T1000 (cell line): ENCODE measurements at regions not wholly inside any gene's neighbourhood (a gene's known extent, or its start where the extent isn't known, plus 50 kb on each side); places are given as distances from the start of the nearest gene placed in this dataset.
A peak's percentile ranks its signal among the peaks of the same experiment; 100 is the strongest.
"Not testable (repeated sequence)": the region's sequence is repeated elsewhere in the genome, so short reads cannot be mapped to it uniquely, and the experiment has no call there.

Experiments
- DNase-seq: peaks from one replicate; lab custom pipeline; 2025; ENCODE audit warnings: mixed read lengths; lab: John Stamatoyannopoulos, UW

- no peak for DNase-seq
Observed at GRCh38 chr6:137804637-137805036, 62.4 kb upstream of the TNFAIP3 start.

GRCh38 chr6:137805622-137806021 is 61.4 kb upstream of the TNFAIP3 start:
- DNase-seq: no peak

GRCh38 chr6:137806914-137807682 is 60.0 kb upstream of the TNFAIP3 start:
- no peak for DNase-seq

- DNase-seq: no peak
Observed at GRCh38 chr6:137808191-137808590, 58.9 kb upstream of the TNFAIP3 start.

GRCh38 chr6:137808836-137809315 is 58.2 kb upstream of the TNFAIP3 start:
- DNase-seq: no peak

- not testable (repeated sequence) for DNase-seq
Observed at GRCh38 chr6:137809895-137810553, 57.0 kb upstream of the TNFAIP3 start.

GRCh38 chr6:137810554-137811120 is 56.4 kb upstream of the TNFAIP3 start:
- DNase-seq: no peak

- DNase-seq: peak; percentile 31
Observed at GRCh38 chr6:137811121-137811915, 55.7 kb upstream of the TNFAIP3 start.

GRCh38 chr6:137811916-137812553 is 55.0 kb upstream of the TNFAIP3 start:
- no peak for DNase-seq

- DNase-seq: no peak
Observed at GRCh38 chr6:137813308-137813970, 53.6 kb upstream of the TNFAIP3 start.

- not testable (repeated sequence) for DNase-seq
Observed at GRCh38 chr6:137814030-137814429, 53.0 kb upstream of the TNFAIP3 start.

- DNase-seq: no peak
Observed at GRCh38 chr6:137815692-137816091, 51.4 kb upstream of the TNFAIP3 start.

GRCh38 chr6:137816133-137816579 is 50.9 kb upstream of the TNFAIP3 start:
- DNase-seq: no peak

- no peak for DNase-seq
Observed at GRCh38 chr6:137816688-137817618, 50.1 kb upstream of the TNFAIP3 start.
